Keratinocyte (primary cell): ENCODE measurements at regions not wholly inside any gene's neighbourhood (a gene's known extent, or its start where the extent isn't known, plus 50 kb on each side); places are given as distances from the start of the nearest gene placed in this dataset.

Source experiments
- EZH2 ChIP-seq: IDR thresholded peaks from one replicate; pipeline ENCODE4 v1.6.1; 2012; ENCODE audit warnings: inconsistent platforms, mild to moderate bottlenecking, low read length, moderate library complexity
- TF ChIP-seq, protein P1 (sequence below), 3 experiments: IDR thresholded peaks in 1 of 3; conservative IDR thresholded peaks in 1 of 3; optimal IDR thresholded peaks in 1 of 3; 2 replicates in 2 of 3; 3 replicates in 1 of 3; pipeline versions ENCODE3 to v1.5.1; 2011; ENCODE audit warnings: low read length in 3 of 3, mild to moderate bottlenecking in 3 of 3, moderate library complexity in 2 of 3, control low read depth in 1 of 3, inconsistent platforms in 1 of 3; ENCODE audit not compliant: insufficient read depth in 2 of 3; ENCODE audit errors: extremely low read depth in 1 of 3

DNA sequence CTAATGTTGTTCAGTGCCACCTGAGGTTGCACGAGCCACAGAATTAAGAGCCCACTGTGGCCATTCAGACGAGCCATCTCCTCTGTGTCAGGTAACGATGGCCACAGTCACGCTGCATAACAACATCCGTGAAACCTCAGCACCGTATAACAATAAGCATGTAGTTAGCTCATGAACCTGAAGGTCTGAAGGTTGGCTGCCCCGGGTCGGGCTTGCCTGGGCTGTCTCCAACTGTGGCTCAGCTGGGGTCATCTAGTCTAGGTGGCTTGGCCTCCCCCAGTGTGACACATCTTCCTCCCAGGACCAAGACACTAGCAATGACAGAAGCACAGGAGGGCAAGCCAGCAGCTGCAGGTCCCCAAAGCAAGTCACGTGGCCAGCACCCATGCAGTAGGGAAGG lies 258.0 kb downstream of the GLI2 start:
- TF ChIP-seq, protein P1, sequence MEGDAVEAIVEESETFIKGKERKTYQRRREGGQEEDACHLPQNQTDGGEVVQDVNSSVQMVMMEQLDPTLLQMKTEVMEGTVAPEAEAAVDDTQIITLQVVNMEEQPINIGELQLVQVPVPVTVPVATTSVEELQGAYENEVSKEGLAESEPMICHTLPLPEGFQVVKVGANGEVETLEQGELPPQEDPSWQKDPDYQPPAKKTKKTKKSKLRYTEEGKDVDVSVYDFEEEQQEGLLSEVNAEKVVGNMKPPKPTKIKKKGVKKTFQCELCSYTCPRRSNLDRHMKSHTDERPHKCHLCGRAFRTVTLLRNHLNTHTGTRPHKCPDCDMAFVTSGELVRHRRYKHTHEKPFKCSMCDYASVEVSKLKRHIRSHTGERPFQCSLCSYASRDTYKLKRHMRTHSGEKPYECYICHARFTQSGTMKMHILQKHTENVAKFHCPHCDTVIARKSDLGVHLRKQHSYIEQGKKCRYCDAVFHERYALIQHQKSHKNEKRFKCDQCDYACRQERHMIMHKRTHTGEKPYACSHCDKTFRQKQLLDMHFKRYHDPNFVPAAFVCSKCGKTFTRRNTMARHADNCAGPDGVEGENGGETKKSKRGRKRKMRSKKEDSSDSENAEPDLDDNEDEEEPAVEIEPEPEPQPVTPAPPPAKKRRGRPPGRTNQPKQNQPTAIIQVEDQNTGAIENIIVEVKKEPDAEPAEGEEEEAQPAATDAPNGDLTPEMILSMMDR (optimal IDR thresholded peaks at IDR 0.05 in 1 of 3, IDR thresholded peaks at IDR 0.05 in 1 of 3, conservative IDR thresholded peaks at IDR 0.05 in 1 of 3; ENCODE audit: extremely low read depth in 1 of 3, insufficient read depth in 2 of 3, low read length in 3 of 3), result no peak
- TF ChIP-seq EZH2, result no peak
